ENCODE measurements at regions not wholly inside any gene's neighbourhood (a gene's known extent, or its start where the extent isn't known, plus 50 kb on each side); places are given as distances from the start of the nearest gene placed in this dataset.

GRCh38 chr3:27022096-27022761 lies 347.0 kb downstream of the NEK10 start:
- BruUV-seq (replicated peaks) = no TSS peak
- CTCF ChIA-PET = no interaction called here

GRCh38 chr3:27024493-27024892 lies 344.7 kb downstream of the NEK10 start:
- Histone ChIP-seq H3K4me3 (ENCODE audit: low read depth, low read length) (no peak overlapping the region), H3K27me3 (replicated peaks; ENCODE audit: control insufficient read depth, insufficient read depth, low read length) (no peaks in the 10 kb centered on the region), H3K36me3 (ENCODE audit: control insufficient read depth, insufficient read depth, low read length) (no peaks in the 10 kb centered on the region), H3K4me1 (no peaks in the 10 kb centered on the region), H3K9me3 (no peaks in the 10 kb centered on the region)
- H3K4me3 Mint-ChIP-seq (ENCODE audit: unreplicated experiment) = no peak overlapping the region
- no peak overlapping the region for H3K27ac Mint-ChIP-seq (ENCODE audit: unreplicated experiment)
- H3K27me3 Mint-ChIP-seq (ENCODE audit: insufficient read depth, unreplicated experiment) = no peaks in the 10 kb centered on the region
- BruUV-seq (replicated peaks) = no TSS peak
- H3K36me3 Mint-ChIP-seq (ENCODE audit: insufficient read depth, unreplicated experiment) = no peaks in the 10 kb centered on the region
- intact Hi-C loops (cut with micrococcal nuclease; ENCODE audit: unreplicated experiment) = no loop called here
- no peak for TF ChIP-seq CTCF (IDR thresholded peaks at IDR 0.05; ENCODE audit: insufficient read depth in 1 of 2, low read depth in 1 of 2, low read length in 1 of 2, severe bottlenecking in 1 of 2, unreplicated experiment in 1 of 2)
- no peak for DNase-seq
- ChIA-PET CTCF (no interaction called here), POLR2A (no interaction called here)
- H3K9me3 Mint-ChIP-seq (ENCODE audit: unreplicated experiment) = no peaks in the 10 kb centered on the region
- H3K4me1 Mint-ChIP-seq (ENCODE audit: low read depth, unreplicated experiment) = no peaks in the 10 kb centered on the region

More at GRCh38 chr3:27022096-27022761, 347.0 kb downstream of the NEK10 start:
- Mint-ChIP-seq H3K36me3 (ENCODE audit: insufficient read depth, unreplicated experiment) (no peaks in the 10 kb centered on the region), H3K27me3 (ENCODE audit: insufficient read depth, unreplicated experiment) (no peaks in the 10 kb centered on the region), H3K9me3 (ENCODE audit: unreplicated experiment) (no peaks in the 10 kb centered on the region), H3K4me3 (ENCODE audit: unreplicated experiment) (no peak overlapping the region), H3K27ac (ENCODE audit: unreplicated experiment) (no peak overlapping the region), H3K4me1 (ENCODE audit: low read depth, unreplicated experiment) (no peaks in the 10 kb centered on the region)
- Histone ChIP-seq H3K4me3 (ENCODE audit: low read depth, low read length) (no peak overlapping the region), H3K27me3 (replicated peaks; ENCODE audit: control insufficient read depth, insufficient read depth, low read length) (no peaks in the 10 kb centered on the region), H3K9me3 (no peaks in the 10 kb centered on the region), H3K36me3 (ENCODE audit: control insufficient read depth, insufficient read depth, low read length) (no peaks in the 10 kb centered on the region), H3K4me1 (no peaks in the 10 kb centered on the region)
- intact Hi-C loops (cut with micrococcal nuclease; ENCODE audit: unreplicated experiment) = no loop called here
- no peak for TF ChIP-seq CTCF (IDR thresholded peaks at IDR 0.05; ENCODE audit: insufficient read depth in 1 of 2, low read depth in 1 of 2, low read length in 1 of 2, severe bottlenecking in 1 of 2, unreplicated experiment in 1 of 2)
- no peak for DNase-seq
- POLR2A ChIA-PET = no interaction called here

GRCh38 chr3:27025718-27026117 lies 343.5 kb downstream of the NEK10 start:
- Mint-ChIP-seq H3K4me1 (ENCODE audit: low read depth, unreplicated experiment) (no peaks in the 10 kb centered on the region), H3K9me3 (ENCODE audit: unreplicated experiment) (no peaks in the 10 kb centered on the region), H3K27me3 (ENCODE audit: insufficient read depth, unreplicated experiment) (no peaks in the 10 kb centered on the region), H3K4me3 (ENCODE audit: unreplicated experiment) (no peak overlapping the region), H3K36me3 (ENCODE audit: insufficient read depth, unreplicated experiment) (no peaks in the 10 kb centered on the region), H3K27ac (ENCODE audit: unreplicated experiment) (no peak overlapping the region)
- intact Hi-C loops (cut with micrococcal nuclease; ENCODE audit: unreplicated experiment) = no loop called here
- no peak for TF ChIP-seq CTCF (IDR thresholded peaks at IDR 0.05; ENCODE audit: insufficient read depth in 1 of 2, low read depth in 1 of 2, low read length in 1 of 2, severe bottlenecking in 1 of 2, unreplicated experiment in 1 of 2)
- no TSS peak for BruUV-seq (replicated peaks)
- H3K4me3 ChIP-seq (ENCODE audit: low read depth, low read length) = no peak overlapping the region
- H3K36me3 ChIP-seq (ENCODE audit: control insufficient read depth, insufficient read depth, low read length) = no peaks in the 10 kb centered on the region
- CTCF ChIA-PET = no interaction called here
- no peaks in the 10 kb centered on the region for H3K27me3 ChIP-seq (replicated peaks; ENCODE audit: control insufficient read depth, insufficient read depth, low read length)
- no peaks in the 10 kb centered on the region for H3K9me3 ChIP-seq
- no peak for DNase-seq
- POLR2A ChIA-PET = no interaction called here
- no peaks in the 10 kb centered on the region for H3K4me1 ChIP-seq
